ENCODE measurements at regions not wholly inside any gene's neighbourhood (a gene's known extent, or its start where the extent isn't known, plus 50 kb on each side); places are given as distances from the start of the nearest gene placed in this dataset.

DNA sequence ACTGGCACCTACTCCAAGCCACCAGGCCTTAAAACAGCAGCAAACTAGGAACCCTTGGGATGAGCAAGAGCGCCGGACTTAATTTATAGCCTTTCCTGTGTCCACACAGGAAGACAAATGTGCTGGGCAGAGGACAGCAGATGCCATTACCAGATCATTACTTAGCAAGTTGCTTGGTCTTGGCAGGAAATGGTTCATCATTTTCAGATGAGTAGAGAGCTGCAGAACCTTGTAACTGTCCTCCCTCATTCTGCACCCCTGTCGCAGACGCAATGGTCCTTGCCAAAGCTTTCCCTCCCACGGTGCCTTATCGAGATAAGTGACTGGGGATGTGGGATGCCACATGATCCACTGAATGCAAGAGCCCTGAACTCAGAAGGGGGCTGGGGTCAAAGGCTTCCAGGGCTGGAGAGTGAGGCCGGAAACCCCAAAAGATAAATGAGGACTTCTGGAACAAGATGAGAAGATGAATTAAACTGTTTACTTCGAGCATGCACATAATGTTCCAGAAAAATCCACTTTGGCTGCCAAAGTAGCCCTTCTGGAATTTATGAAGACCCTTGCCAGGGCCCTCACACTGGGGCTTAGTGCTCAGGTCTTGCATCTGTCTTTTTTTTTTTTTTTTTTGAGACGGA is 145.6 kb upstream of the ZNF32 start:
- TF ChIP-seq, protein P1, sequence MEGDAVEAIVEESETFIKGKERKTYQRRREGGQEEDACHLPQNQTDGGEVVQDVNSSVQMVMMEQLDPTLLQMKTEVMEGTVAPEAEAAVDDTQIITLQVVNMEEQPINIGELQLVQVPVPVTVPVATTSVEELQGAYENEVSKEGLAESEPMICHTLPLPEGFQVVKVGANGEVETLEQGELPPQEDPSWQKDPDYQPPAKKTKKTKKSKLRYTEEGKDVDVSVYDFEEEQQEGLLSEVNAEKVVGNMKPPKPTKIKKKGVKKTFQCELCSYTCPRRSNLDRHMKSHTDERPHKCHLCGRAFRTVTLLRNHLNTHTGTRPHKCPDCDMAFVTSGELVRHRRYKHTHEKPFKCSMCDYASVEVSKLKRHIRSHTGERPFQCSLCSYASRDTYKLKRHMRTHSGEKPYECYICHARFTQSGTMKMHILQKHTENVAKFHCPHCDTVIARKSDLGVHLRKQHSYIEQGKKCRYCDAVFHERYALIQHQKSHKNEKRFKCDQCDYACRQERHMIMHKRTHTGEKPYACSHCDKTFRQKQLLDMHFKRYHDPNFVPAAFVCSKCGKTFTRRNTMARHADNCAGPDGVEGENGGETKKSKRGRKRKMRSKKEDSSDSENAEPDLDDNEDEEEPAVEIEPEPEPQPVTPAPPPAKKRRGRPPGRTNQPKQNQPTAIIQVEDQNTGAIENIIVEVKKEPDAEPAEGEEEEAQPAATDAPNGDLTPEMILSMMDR (IDR thresholded peaks at IDR 0.05; ENCODE audit: insufficient read depth, low read depth, low read length, missing control alignments) = no peak
- no peak for DNase-seq (ENCODE audit: low read depth)
- no peak overlapping the region for H3K4me3 ChIP-seq (ENCODE audit: low read depth, low read length)

DNA sequence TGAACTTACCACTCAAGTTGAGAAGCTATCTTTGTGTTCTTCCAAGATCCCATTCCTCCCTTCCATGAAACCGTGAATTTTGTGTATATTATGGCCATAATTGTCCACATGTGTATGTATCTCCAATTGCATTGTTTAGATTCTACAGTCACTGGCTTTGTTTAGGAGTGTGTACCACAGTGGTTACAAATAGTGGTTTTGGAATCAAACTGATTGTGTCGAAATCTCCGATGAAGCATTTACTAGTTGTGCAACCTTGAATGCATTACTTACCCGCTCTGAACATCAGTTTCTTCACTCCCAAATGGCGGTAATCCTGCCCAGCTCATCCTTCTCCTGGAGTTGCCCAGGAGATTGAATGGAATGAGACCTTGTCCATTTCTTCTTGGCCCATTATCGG is 145.0 kb upstream of the ZNF32 start:
- H3K4me3 ChIP-seq (ENCODE audit: low read depth, low read length) = no peak overlapping the region
- DNase-seq (ENCODE audit: low read depth) = no peak
- TF ChIP-seq, protein P1 (IDR thresholded peaks at IDR 0.05; ENCODE audit: insufficient read depth, low read depth, low read length, missing control alignments) = no peak

DNA sequence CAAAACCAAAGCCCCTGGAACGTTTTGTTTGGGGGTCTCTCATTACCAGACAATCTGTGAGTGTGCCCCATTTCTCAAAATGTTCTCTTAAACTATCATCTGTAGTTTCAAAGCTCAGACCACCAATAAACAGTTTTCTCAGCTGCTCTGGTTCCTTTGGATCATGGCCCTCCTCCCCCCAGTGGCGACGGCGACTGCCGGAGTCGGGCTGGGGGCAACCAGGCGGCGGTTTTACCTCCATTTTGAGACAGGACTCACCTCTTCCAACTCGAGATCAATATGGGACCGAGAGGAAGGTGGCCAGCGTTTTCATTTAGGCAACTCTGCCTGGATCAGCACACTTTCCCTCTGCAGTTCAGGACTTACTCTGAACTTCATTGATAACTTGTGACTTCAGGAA is 141.5 kb upstream of the ZNF32 start:
- H3K4me3 ChIP-seq (ENCODE audit: low read depth, low read length) = no peak overlapping the region
- DNase-seq (ENCODE audit: low read depth) = no peak
- TF ChIP-seq, protein P1 (IDR thresholded peaks at IDR 0.05; ENCODE audit: insufficient read depth, low read depth, low read length, missing control alignments) = no peak

DNA sequence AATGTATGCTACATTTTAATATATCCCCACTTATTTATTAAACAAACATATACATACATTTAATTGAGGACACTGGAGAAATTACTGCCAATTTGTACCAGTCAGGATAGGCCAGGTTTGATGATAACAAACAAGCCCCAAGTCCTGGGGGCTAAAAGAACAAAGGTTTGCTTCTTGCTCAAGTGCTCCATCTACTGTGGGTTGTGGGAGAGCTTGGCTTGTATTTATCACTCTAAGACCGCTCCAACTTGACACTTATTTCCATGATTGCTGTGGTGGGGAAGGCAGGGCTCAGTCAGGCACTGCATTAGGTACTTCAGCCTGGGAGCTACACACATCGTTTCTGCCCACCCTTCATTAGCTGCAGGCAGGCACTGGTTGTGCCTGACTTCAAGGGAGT is 136.6 kb upstream of the ZNF32 start:
- TF ChIP-seq, protein P1 (IDR thresholded peaks at IDR 0.05; ENCODE audit: insufficient read depth, low read depth, low read length, missing control alignments) = peak; percentile 10
- no peak overlapping the region for H3K4me3 ChIP-seq (ENCODE audit: low read depth, low read length)
- DNase-seq (ENCODE audit: low read depth) = peak; percentile 17

DNA sequence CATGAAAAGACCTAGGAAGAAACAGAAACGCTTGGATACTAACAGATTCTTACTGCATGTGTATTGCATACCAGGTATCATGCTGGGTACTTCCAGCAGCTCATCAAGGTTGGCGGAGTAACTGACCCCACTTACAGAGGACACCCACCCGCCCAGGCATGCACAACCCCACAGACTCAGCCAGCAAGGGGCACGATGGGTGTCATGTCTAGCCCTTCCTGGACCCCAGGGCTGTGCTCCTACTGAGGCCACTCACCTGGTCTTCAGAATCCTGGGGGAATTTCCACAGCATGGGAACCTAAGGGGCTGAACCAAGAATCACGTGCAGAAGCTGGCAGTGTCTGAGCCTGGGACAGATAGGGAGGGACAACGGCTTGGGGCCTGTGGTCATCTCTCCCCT is 134.1 kb upstream of the ZNF32 start:
- no peak overlapping the region for H3K4me3 ChIP-seq (ENCODE audit: low read depth, low read length)
- DNase-seq (ENCODE audit: low read depth) = no peak
- TF ChIP-seq, protein P1 (IDR thresholded peaks at IDR 0.05; ENCODE audit: insufficient read depth, low read depth, low read length, missing control alignments) = no peak

DNA sequence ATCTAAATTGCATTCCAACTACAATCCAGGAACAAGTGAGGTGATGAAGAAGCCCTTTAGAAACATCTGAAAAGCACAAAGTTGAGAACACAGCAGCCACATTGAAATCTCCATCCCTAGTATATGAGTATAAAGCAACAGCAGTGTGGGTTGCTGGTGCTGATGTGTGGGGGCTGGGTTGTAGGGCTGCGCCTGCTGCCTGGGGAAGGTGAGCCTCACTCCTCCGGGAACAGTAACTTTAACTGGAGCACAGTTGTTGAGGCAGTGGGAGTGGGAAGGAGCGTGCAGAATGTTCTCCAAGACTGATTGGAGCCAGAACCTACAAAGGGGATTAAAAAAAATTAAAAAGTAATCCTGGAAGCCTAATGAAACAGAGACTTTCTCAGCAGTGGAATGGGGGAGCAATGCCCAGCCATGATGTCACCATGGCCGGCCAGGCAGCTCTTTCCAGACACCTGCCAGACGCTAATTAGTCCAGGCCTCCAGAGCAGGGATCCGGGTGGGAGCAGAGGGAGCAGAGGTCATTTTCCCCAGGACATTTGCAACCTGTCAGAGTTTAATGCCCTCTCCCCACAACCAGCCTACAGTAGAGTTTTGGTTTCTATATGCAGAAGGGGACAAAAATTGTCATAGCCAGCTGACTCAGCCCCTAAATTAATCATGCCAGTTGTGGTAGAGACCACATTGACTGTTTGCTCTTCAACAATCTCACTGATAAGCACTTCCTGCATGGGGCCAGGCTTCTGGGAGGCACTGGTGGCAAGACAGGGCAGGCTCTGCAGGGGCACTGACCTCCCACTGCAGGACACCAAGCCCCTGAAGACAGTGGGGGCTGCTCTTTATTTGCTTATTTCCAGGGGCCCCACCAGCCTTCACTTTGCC is 133.0 kb upstream of the ZNF32 start:
- DNase-seq (ENCODE audit: low read depth) = peak; percentile 21
- TF ChIP-seq, protein P1 (IDR thresholded peaks at IDR 0.05; ENCODE audit: insufficient read depth, low read depth, low read length, missing control alignments) = no peak
- H3K4me3 ChIP-seq (ENCODE audit: low read depth, low read length) = no peak overlapping the region

All from GM12865 (cell line).